Panc1 (cell line): ENCODE measurements at regions not wholly inside any gene's neighbourhood (a gene's known extent, or its start where the extent isn't known, plus 50 kb on each side); places are given as distances from the start of the nearest gene placed in this dataset.
"Not testable (repeated sequence)": the region's sequence is repeated elsewhere in the genome, so short reads cannot be mapped to it uniquely, and the experiment has no call there.

Source experiments
- ATAC-seq: fragments of 200-7000 bp; cut with Tn5 transposase; 2 replicates; pipeline ENCODE4 v1.9.1; 2020; ENCODE audit warnings: mild to moderate bottlenecking, moderate library complexity
- BruUV-seq: library from RNA; stranded (reverse); fragments of 400-500 nt; replicated peaks from 2 replicates; lab custom pipeline; 2021; lab: Mats Ljungman, UMichigan
- CTCF ChIA-PET: fragments of 300-600 bp; sonication (Branson Sonifier 250); formaldehyde crosslinking; loops from one replicate; lab custom pipeline; 2022; ENCODE audit warnings: antibody characterized with exemption; lab: Charles Lee
- POLR2A ChIA-PET: fragments of 300-600 bp; sonication (Branson Sonifier 250); formaldehyde crosslinking; loops from one replicate; lab custom pipeline; 2022; ENCODE audit warnings: antibody characterized with exemption; lab: Charles Lee
- DNase-seq: peaks from one replicate; pipeline ENCODE4 v3.0.0-alpha.2; 2010; ENCODE audit warnings: low read depth, low spot score
- H3K27ac ChIP-seq: 2 replicates; pipeline ENCODE4 v1.5.1; 2011; ENCODE audit warnings: mild to moderate bottlenecking, low read length, inconsistent platforms
- H3K27me3 ChIP-seq: fragments of 200-500 bp; sonication (Bioruptor generic); 2 replicates; pipeline ENCODE4 v1.6.0; 2014; ENCODE audit warnings: low read length, inconsistent platforms; ENCODE audit not compliant: control insufficient read depth, insufficient read depth
- H3K36me3 ChIP-seq: fragments of 200-500 bp; sonication (Bioruptor generic); 2 replicates; pipeline ENCODE4 v1.5.1; 2014; ENCODE audit warnings: inconsistent platforms, mild to moderate bottlenecking, low read length, moderate library complexity; ENCODE audit not compliant: control insufficient read depth, insufficient read depth
- H3K4me1 ChIP-seq: 2 replicates; pipeline ENCODE4 v1.5.1; 2011; ENCODE audit warnings: inconsistent platforms, mild to moderate bottlenecking, low read length, moderate library complexity; ENCODE audit not compliant: control insufficient read depth, insufficient read depth
- H3K4me3 ChIP-seq, 2 experiments: 2 replicates each; pipeline ENCODE4 v1.5.1; 2011 to 2012; ENCODE audit warnings: low read depth in 2 of 2, low read length in 2 of 2, mild to moderate bottlenecking in 2 of 2, inconsistent platforms in 1 of 2, moderate library complexity in 1 of 2
- H3K9me3 ChIP-seq: fragments of 200-500 bp; sonication (Bioruptor generic); 2 replicates; pipeline ENCODE4 v1.5.1; 2014; ENCODE audit warnings: low read depth, mild to moderate bottlenecking, inconsistent platforms, low read length, moderate library complexity; ENCODE audit not compliant: control insufficient read depth, insufficient read depth
- CTCF ChIP-seq: fragments of 450-650 bp; IDR thresholded peaks from 2 replicates; pipeline ENCODE4 v1.5.1; 2017; ENCODE audit warnings: mild to moderate bottlenecking
- POLR2AphosphoS5 ChIP-seq: IDR thresholded peaks from 2 replicates; pipeline ENCODE4 v1.6.1; 2012; ENCODE audit warnings: mild to moderate bottlenecking, low read depth, low read length, moderate library complexity
- REST ChIP-seq, 2 experiments: IDR thresholded peaks; 2 replicates each; pipeline ENCODE4 v1.6.1; 2011 to 2012; ENCODE audit warnings: low read depth in 2 of 2, control low read depth in 1 of 2, low read length in 1 of 2, mild to moderate bottlenecking in 1 of 2, moderate library complexity in 1 of 2; ENCODE audit not compliant: insufficient read depth in 1 of 2
- SIN3A ChIP-seq: IDR thresholded peaks from 2 replicates; pipeline ENCODE4 v1.6.1; 2012; ENCODE audit warnings: low read depth, mild to moderate bottlenecking, low read length, moderate library complexity, borderline replicate concordance; ENCODE audit not compliant: insufficient read depth
- TCF7L2 ChIP-seq: IDR thresholded peaks from 2 replicates; pipeline ENCODE4 v1.6.1; 2011; ENCODE audit warnings: mild to moderate bottlenecking, low read depth, low read length, inconsistent platforms
- in situ Hi-C: cut with HindIII; loops from 2 replicates; pipeline ENCODE4 v1.10.0; 2016; ENCODE audit warnings: low sequenced_read_pairs, low pct_unique_long_range_greater_than_20kb
- intact Hi-C: fragments of 100-400 bp; cut with micrococcal nuclease; formaldehyde crosslinking; loops from one replicate; pipeline ENCODE4 v1.10.0; 2022; ENCODE audit not compliant: unreplicated experiment

GRCh38 chrX:103904301-103904700 lies 58.1 kb upstream of the TMSB15B start:
- intact Hi-C loops, result no loop called here
- ChIA-PET CTCF (no interaction called here), POLR2A (no interaction called here)
- Histone ChIP-seq H3K9me3 (no peaks in the 10 kb centered on the region), H3K36me3 (no peaks in the 10 kb centered on the region; the same call in 1 of the 2 replicates), H3K4me1 (no peaks in the 10 kb centered on the region), H3K27ac (no peak overlapping the region), H3K4me3 (no peak overlapping the region), H3K27me3 (no peaks in the 10 kb centered on the region)
- BruUV-seq, result no TSS peak
- DNase-seq, result no peak
- TF ChIP-seq CTCF, result no peak
- no peak for TF ChIP-seq POLR2AphosphoS5
- no peak for TF ChIP-seq TCF7L2
- TF ChIP-seq SIN3A, result no peak
- TF ChIP-seq REST (IDR thresholded peaks at IDR 0.05; ENCODE audit: insufficient read depth in 1 of 2, low read depth in 2 of 2, low read length in 1 of 2), result no peak
- in situ Hi-C loops, result no loop called here
- no peak for ATAC-seq

GRCh38 chrX:103902606-103903005 lies 59.8 kb upstream of the TMSB15B start:
- DNase-seq, H3K4me1 ChIP-seq, BruUV-seq, in situ Hi-C loops, CTCF ChIA-PET, H3K27ac ChIP-seq, H3K4me3 ChIP-seq, intact Hi-C loops, H3K9me3 ChIP-seq, H3K27me3 ChIP-seq, ATAC-seq, H3K36me3 ChIP-seq: not testable (repeated sequence)
- POLR2A ChIA-PET, result interaction anchor here (0.6 kb wide), 1 partner anchor 152 kb away, joined by 6 read pairs; no protein-coding TSS in a partner anchor

GRCh38 chrX:103889216-103889615 lies 57.2 kb upstream of the RAB9B start:
- Histone ChIP-seq H3K4me3 (no peak overlapping the region), H3K27me3 (no peaks in the 10 kb centered on the region), H3K9me3 (no peaks in the 10 kb centered on the region), H3K4me1 (no peaks in the 10 kb centered on the region; the same call in 1 of the 2 replicates), H3K27ac (no peak overlapping the region), H3K36me3 (no peaks in the 10 kb centered on the region)
- no TSS peak for BruUV-seq
- TF ChIP-seq POLR2AphosphoS5, result no peak
- TF ChIP-seq CTCF, result no peak
- TF ChIP-seq TCF7L2, result no peak
- TF ChIP-seq REST (IDR thresholded peaks at IDR 0.05; ENCODE audit: insufficient read depth in 1 of 2, low read depth in 2 of 2, low read length in 1 of 2), result no peak
- no peak for TF ChIP-seq SIN3A
- intact Hi-C loops (no loop called here), in situ Hi-C loops (no loop called here)
- ATAC-seq (no peak), DNase-seq (no peak)
- ChIA-PET CTCF (no interaction called here), POLR2A (no interaction called here)
